ENCODE measurements at regions not wholly inside any gene's neighbourhood (a gene's known extent, or its start where the extent isn't known, plus 50 kb on each side); places are given as distances from the start of the nearest gene placed in this dataset.
"Not testable (repeated sequence)": the region's sequence is repeated elsewhere in the genome, so short reads cannot be mapped to it uniquely, and the experiment has no call there.

DNA sequence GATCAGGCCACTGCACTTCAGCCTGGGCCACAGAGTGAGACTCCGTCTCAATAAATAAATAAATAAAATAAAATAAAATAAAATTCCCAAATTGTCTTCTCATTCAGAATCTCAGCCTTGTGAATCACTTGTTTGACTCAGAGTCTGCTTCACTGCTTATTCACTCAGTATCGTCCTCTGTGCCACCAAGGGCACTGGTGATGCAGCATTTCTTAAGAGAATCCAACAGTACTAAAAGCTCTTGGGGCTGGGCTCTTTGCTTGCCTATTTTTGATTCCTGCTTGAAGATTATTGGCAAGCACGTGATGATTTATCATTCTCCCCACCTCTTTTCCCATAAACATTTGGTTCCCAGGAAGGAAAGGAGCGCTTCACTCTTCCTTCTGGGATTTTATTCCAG, 54.8 kb upstream of the HMGB1 start:
- no peak for TF ChIP-seq Cebpa-rat (IDR thresholded peaks at IDR 0.05)
- Histone ChIP-seq H3K27ac (no peak overlapping the region), H3K9ac (no peak overlapping the region)

DNA sequence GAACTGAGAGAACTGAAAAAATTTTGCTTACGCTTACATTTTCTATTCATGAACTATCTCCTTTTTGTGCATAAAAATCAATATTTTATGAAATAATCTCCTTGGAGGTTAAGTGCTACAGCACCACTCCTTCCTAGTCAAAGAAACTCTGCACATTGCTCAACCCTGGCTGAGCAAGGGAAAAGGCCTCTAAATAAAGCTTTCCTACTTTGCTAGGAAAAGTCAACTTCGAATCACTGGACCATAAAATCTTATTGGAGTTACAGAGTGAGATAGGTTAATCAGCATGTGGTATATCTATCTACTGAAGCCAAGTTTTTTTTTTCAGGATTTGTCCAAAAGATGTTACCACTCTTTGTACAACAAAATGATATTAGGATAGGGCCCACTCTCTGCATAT, 57.5 kb upstream of the HMGB1 start:
- no peaks in the 10 kb centered on the region for H4K20me1 ChIP-seq
- no peaks in the 10 kb centered on the region for H3K4me1 ChIP-seq
- no peaks in the 10 kb centered on the region for H3K27me3 ChIP-seq
- no peak overlapping the region for H3K4me3 ChIP-seq
- no peaks in the 10 kb centered on the region for H3K36me3 ChIP-seq
- H3K4me2 ChIP-seq = no peak overlapping the region
- no peak for TF ChIP-seq Cebpa-rat (IDR thresholded peaks at IDR 0.05)
- H3K9me3 ChIP-seq (replicated peaks in 1 of 11) = peaks cover 0 to 6% (median 0%) of the 10 kb centered on the region in 11 experiments; a peak in 3 of 22 replicates
- H3K27ac ChIP-seq = no peak overlapping the region
- no peak overlapping the region for H3K9ac ChIP-seq

More for the DNA sequence above, 54.8 kb upstream of the HMGB1 start:
- no peak overlapping the region for H3K4me3 ChIP-seq
- peaks cover 0 to 6% (median 0%) of the 10 kb centered on the region in 11 experiments; a peak in 3 of 22 replicates for H3K9me3 ChIP-seq (replicated peaks in 1 of 11)
- H3K27me3 ChIP-seq = no peaks in the 10 kb centered on the region
- H3K4me2 ChIP-seq = no peak overlapping the region
- H3K4me1 ChIP-seq = no peaks in the 10 kb centered on the region
- no peaks in the 10 kb centered on the region for H3K36me3 ChIP-seq
- H4K20me1 ChIP-seq = no peaks in the 10 kb centered on the region

DNA sequence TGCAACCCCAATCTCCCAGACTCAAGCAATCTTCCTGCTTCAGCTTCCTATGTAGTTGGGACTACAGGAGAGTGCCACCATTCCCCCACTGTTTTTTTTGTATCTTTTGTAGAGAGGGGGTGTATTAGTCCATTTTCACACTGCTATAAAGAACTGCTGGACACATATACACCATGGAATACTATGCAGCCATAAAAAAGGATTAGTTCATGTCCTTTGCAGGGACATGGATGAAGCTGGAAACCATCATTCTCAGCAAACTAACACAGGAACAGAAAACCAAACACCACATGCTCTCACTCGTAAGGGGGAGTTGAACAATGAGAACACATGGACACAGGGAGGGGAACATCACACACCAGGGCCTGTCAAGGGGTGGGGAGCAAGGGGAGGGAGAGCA, 58.1 kb upstream of the HMGB1 start:
- H3K4me2 ChIP-seq; H3K4me3 ChIP-seq; H3K9ac ChIP-seq; H3K36me3 ChIP-seq; H4K20me1 ChIP-seq; H3K9me3 ChIP-seq (replicated peaks in 1 of 11); H3K27me3 ChIP-seq; H3K4me1 ChIP-seq; H3K27ac ChIP-seq: not testable (repeated sequence)

DNA sequence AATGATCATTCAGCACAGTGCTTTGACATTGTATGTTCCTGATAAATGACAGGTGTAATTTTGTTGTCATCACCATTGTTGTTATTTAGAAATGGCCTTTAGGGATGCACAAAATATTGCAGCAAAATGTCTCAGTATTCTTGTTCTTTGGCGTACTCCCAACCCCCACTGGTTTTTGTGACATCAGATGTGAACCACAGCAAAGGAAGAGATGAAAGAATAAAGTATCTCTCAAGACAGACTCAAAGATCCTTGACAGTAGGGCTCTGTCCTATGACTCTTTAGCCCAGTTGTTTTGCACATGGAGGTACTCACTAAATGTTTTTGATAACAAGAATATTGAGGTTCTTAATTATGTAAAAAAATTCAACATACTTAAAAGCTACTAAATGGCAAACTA, 59.5 kb upstream of the HMGB1 start:
- not testable (repeated sequence) for H3K9ac ChIP-seq; H3K27me3 ChIP-seq; H3K9me3 ChIP-seq (replicated peaks in 1 of 11); H3K4me1 ChIP-seq; H4K20me1 ChIP-seq; H3K36me3 ChIP-seq; H3K4me3 ChIP-seq; H3K27ac ChIP-seq; H3K4me2 ChIP-seq

- Histone ChIP-seq H3K27me3 (no peaks in the 10 kb centered on the region), H3K9ac (no peak overlapping the region), H3K4me3 (no peak overlapping the region), H3K4me1 (no peaks in the 10 kb centered on the region), H3K27ac (no peak overlapping the region), H4K20me1 (no peaks in the 10 kb centered on the region), H3K36me3 (no peaks in the 10 kb centered on the region), H3K9me3 (replicated peaks in 1 of 11) (peaks cover 0 to 6% (median 0%) of the 10 kb centered on the region in 11 experiments; a peak in 3 of 22 replicates), H3K4me2 (no peak overlapping the region)
- no peak for TF ChIP-seq Cebpa-rat (IDR thresholded peaks at IDR 0.05)
These were observed 61.1 kb upstream of the HMGB1 start for GRCh38 chr13:30526612-30527495.

GRCh38 chr13:30529085-30529834, 63.5 kb upstream of the HMGB1 start:
- H3K4me1 ChIP-seq = peaks cover 0 to 5% (median 4%) of the 10 kb centered on the region in 10 experiments; a peak in 8 of 20 replicates
- no peak overlapping the region for H3K27ac ChIP-seq
- H3K36me3 ChIP-seq = no peaks in the 10 kb centered on the region
- no peak overlapping the region for H3K9ac ChIP-seq
- no peak overlapping the region for H3K4me3 ChIP-seq
- no peak overlapping the region for H3K4me2 ChIP-seq
- H4K20me1 ChIP-seq = no peaks in the 10 kb centered on the region
- TF ChIP-seq Cebpa-rat (IDR thresholded peaks at IDR 0.05) = no peak
- 0 out of 22 replicates have a peak, but pooled peaks cover 0 to 3% (median 0%) of the 10 kb centered on the region in 11 experiments for H3K9me3 ChIP-seq (replicated peaks in 1 of 11)
- H3K27me3 ChIP-seq = no peaks in the 10 kb centered on the region

GRCh38 chr13:30535046-30535445, 69.3 kb upstream of the HMGB1 start:
- no peak for TF ChIP-seq Cebpa-rat (IDR thresholded peaks at IDR 0.05)
- no peak overlapping the region for H3K4me3 ChIP-seq
- H3K9me3 ChIP-seq (replicated peaks in 1 of 11) = no peaks in the 10 kb centered on the region
- H3K4me1 ChIP-seq = peaks cover 0 to 6% (median 4%) of the 10 kb centered on the region in 10 experiments; a peak in 8 of 20 replicates
- H3K27ac ChIP-seq = no peak overlapping the region
- no peak overlapping the region for H3K9ac ChIP-seq
- H3K27me3 ChIP-seq = no peaks in the 10 kb centered on the region
- H3K4me2 ChIP-seq = no peak overlapping the region
- H3K36me3 ChIP-seq = no peaks in the 10 kb centered on the region
- H4K20me1 ChIP-seq = no peaks in the 10 kb centered on the region

DNA sequence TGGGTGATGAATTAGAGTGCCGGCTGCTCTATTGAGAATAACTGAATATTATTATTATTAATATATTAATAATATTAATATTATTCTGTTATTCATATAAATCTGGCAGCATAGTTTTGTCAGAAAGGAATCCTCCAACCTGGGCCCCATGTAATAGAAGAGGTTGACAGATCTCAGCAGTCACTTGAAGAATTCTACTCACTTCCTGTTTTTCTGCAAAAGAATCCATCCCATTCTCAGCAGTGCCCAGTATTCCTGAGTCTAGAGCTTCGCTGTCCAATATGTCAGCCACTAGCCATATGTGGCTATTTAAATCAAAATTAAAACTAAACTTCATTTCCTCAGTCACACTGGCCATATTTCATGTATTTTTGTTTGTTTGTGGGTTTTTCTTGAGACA, 72.4 kb upstream of the USPL1 start:
- Histone ChIP-seq H3K36me3 (no peaks in the 10 kb centered on the region; a peak in 2 of 22 replicates), H3K4me3 (no peak overlapping the region), H4K20me1 (no peaks in the 10 kb centered on the region), H3K4me1 (peaks cover 0 to 12% (median 2%) of the 10 kb centered on the region in 10 experiments; a peak in 6 of 20 replicates), H3K9ac (no peak overlapping the region), H3K27me3 (no peaks in the 10 kb centered on the region), H3K9me3 (replicated peaks in 1 of 11) (peaks cover 19 to 44% (median 31%) of the 10 kb centered on the region in 11 experiments), H3K4me2 (no peak overlapping the region), H3K27ac (no peak overlapping the region)
- no peak for TF ChIP-seq Cebpa-rat (IDR thresholded peaks at IDR 0.05)

DNA sequence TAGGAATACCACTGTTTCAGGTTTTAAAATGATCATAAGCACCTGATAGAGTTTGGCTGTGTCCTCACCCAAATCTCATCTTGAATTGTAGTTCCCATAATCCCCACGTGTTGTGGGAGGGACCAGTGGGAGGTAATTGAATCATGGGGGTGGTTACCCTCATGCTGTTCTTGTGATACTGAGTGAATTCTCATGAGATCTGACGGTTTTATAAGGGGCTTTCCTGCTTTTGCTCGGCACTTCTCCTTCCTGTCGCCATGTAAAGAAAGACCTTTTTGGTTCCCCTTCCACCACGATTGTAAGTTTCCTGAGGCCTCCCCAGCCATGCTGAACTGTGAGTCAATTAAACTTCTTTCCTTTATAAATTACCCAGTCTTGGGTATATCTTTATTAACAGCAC, 69.7 kb upstream of the USPL1 start:
- H3K9ac ChIP-seq, H4K20me1 ChIP-seq, H3K27ac ChIP-seq, H3K36me3 ChIP-seq, H3K27me3 ChIP-seq: not testable (repeated sequence)
- Histone ChIP-seq H3K4me1 (peaks cover 0 to 12% (median 2%) of the 10 kb centered on the region in 10 experiments; a peak in 6 of 20 replicates), H3K9me3 (replicated peaks in 1 of 11) (peaks cover 19 to 38% (median 31%) of the 10 kb centered on the region in 11 experiments), H3K4me2 (peak overlapping the region in 4 of 11 experiments; percentile 15 to 41 (median 28); a peak in 7 of 22 replicates), H3K4me3 (peak overlapping the region in 1 of 10 experiments; percentile 16; a peak in 1 of 20 replicates)
